ENCODE measurements at regions not wholly inside any gene's neighbourhood (a gene's known extent, or its start where the extent isn't known, plus 50 kb on each side); places are given as distances from the start of the nearest gene placed in this dataset.

- FAIRE-seq (no peak), DNase-seq (ENCODE audit: low spot score) (no peak), ATAC-seq (no peak)
- no peak overlapping the region for H3K27ac ChIP-seq (ENCODE audit: extremely low read length, insufficient read depth, low read length)
- H3K4me2 ChIP-seq (ENCODE audit: low read depth, low read length), result no peak overlapping the region
- intact Hi-C loops (cut with micrococcal nuclease; ENCODE audit: unreplicated experiment) (no loop called here), in situ Hi-C loops (cut with HindIII; ENCODE audit: extremely low pct_ligation_motif_present, low pct_unique_long_range_greater_than_20kb) (no loop called here)
- no peaks in the 10 kb centered on the region for H3K4me1 ChIP-seq (ENCODE audit: insufficient read depth, low read length)
- ChIA-PET CTCF (ENCODE audit: low intra/inter-chr PET ratio, low total read pairs) (no interaction called here), POLR2A (no interaction called here)
- no peaks in the 10 kb centered on the region for H3K9me3 ChIP-seq (ENCODE audit: low read length)
- no peak overlapping the region for H3K9ac ChIP-seq (ENCODE audit: insufficient read depth, low read depth, low read length)
- WGBS (ENCODE audit: low lambda C conversion rate), result 70% methylated on average over 27 of the region's 27 CpGs
- TF ChIP-seq IRX3 (CRISPR knock-in tag; IDR thresholded peaks at IDR 0.05; ENCODE audit: borderline replicate concordance, low read depth) (no peak), MAFK (conservative IDR thresholded peaks at IDR 0.05 in 1 of 2, IDR thresholded peaks at IDR 0.05 in 1 of 2; ENCODE audit: low read length in 2 of 2) (no peak), ZNF772 (CRISPR knock-in tag; IDR thresholded peaks at IDR 0.05) (no peak), ZNF263 (CRISPR knock-in tag; IDR thresholded peaks at IDR 0.05) (no peak), MATR3 (CRISPR knock-in tag; IDR thresholded peaks at IDR 0.05) (no peak), ESRRA (CRISPR knock-in tag; IDR thresholded peaks at IDR 0.05; ENCODE audit: low read depth) (no peak), ZIK1 (CRISPR knock-in tag; IDR thresholded peaks at IDR 0.05; ENCODE audit: borderline replicate concordance, low read depth) (no peak), NFATC3 (CRISPR knock-in tag; IDR thresholded peaks at IDR 0.05) (no peak), RFX1 (IDR thresholded peaks at IDR 0.05) (no peak)
- TF ChIP-seq, protein P1, sequence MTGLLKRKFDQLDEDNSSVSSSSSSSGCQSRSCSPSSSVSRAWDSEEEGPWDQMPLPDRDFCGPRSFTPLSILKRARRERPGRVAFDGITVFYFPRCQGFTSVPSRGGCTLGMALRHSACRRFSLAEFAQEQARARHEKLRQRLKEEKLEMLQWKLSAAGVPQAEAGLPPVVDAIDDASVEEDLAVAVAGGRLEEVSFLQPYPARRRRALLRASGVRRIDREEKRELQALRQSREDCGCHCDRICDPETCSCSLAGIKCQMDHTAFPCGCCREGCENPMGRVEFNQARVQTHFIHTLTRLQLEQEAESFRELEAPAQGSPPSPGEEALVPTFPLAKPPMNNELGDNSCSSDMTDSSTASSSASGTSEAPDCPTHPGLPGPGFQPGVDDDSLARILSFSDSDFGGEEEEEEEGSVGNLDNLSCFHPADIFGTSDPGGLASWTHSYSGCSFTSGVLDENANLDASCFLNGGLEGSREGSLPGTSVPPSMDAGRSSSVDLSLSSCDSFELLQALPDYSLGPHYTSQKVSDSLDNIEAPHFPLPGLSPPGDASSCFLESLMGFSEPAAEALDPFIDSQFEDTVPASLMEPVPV (CRISPR knock-in tag; IDR thresholded peaks at IDR 0.05), result no peak
- TF ChIP-seq, protein P2, sequence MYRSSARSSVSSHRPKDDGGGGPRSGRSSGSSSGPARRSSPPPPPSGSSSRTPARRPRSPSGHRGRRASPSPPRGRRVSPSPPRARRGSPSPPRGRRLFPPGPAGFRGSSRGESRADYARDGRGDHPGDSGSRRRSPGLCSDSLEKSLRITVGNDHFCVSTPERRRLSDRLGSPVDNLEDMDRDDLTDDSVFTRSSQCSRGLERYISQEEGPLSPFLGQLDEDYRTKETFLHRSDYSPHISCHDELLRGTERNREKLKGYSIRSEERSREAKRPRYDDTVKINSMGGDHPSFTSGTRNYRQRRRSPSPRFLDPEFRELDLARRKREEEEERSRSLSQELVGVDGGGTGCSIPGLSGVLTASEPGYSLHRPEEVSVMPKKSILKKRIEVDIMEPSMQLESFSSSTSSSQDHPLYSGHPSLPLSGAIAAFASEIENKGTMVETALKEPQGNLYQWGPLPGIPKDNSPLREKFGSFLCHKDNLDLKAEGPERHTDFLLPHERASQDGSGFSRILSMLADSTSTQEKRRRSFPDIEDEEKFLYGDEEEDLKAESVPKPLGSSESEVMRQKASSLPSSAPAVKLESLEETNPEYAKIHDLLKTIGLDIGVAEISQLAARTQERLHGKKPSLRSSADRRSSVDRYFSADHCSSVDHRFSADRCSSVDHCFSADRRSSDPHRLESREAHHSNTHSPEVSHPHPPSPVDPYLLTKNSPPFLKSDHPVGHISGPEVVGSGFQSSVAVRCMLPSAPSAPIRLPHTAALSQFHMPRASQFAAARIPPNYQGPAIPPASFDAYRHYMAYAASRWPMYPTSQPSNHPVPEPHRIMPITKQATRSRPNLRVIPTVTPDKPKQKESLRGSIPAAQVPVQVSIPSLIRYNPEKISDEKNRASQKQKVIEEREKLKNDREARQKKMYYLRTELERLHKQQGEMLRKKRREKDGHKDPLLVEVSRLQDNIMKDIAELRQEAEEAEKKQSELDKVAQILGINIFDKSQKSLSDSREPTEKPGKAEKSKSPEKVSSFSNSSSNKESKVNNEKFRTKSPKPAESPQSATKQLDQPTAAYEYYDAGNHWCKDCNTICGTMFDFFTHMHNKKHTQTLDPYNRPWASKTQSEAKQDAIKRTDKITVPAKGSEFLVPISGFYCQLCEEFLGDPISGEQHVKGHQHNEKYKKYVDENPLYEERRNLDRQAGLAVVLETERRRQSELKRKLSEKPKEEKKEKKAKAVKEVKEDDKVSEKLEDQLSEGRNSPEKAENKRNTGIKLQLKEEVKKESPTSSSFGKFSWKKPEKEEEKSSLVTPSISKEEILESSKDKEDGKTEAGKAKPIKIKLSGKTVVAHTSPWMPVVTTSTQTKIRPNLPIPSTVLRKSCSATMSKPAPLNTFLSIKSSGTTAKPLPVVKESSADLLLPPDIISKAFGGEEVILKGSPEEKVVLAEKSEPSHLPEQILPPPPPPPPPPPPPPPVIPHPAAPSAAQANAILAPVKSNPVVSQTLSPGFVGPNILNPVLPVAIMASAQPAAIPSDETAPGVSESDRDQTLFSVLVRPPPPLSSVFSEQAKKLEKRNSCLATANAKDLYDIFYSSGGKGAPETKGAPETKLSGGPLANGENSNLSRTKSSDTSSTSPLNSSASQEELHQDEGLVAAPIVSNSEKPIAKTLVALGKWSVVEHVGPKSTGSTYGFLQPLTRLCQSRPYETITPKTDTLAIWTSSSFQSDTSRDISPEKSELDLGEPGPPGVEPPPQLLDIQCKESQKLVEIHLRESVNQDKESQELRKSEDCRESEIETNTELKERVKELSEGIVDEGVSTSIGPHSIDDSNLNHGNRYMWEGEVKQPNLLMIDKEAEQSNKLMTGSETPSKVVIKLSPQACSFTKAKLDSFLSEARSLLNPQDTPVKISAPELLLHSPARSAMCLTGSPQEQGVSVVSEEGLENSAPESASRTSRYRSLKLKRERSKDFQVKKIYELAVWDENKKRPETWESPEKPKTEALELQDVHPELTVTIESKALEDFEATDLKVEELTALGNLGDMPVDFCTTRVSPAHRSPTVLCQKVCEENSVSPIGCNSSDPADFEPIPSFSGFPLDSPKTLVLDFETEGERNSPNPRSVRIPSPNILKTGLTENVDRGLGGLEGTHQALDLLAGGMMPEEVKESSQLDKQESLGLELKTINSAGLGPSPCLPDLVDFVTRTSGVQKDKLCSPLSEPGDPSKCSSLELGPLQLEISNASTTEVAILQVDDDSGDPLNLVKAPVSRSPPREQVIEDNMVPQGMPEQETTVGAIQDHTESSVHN (CRISPR knock-in tag; IDR thresholded peaks at IDR 0.05), result no peak
- peaks cover 0 to 5% of the 10 kb centered on the region in 2 experiments; a peak in 1 of 5 replicates for H3K27me3 ChIP-seq (ENCODE audit: control insufficient read depth in 1 of 2, insufficient read depth in 2 of 2, low read length in 2 of 2)
- no peak overlapping the region for H3K4me3 ChIP-seq (replicated peaks in 1 of 3; ENCODE audit: insufficient read depth in 1 of 3, low read depth in 2 of 3, low read length in 3 of 3)
- no peak overlapping the region for H2AFZ ChIP-seq (ENCODE audit: low read length)
- H3K79me2 ChIP-seq (ENCODE audit: insufficient read depth, low read length), result no peaks in the 10 kb centered on the region
- no TSS peak for BruUV-seq (replicated peaks)
- H4K20me1 ChIP-seq (ENCODE audit: insufficient read depth, low read length), result no peaks in the 10 kb centered on the region
- H3K36me3 ChIP-seq (replicated peaks in 1 of 2; ENCODE audit: control insufficient read depth in 1 of 2, insufficient read depth in 2 of 2, low read length in 2 of 2), result no peaks in the 10 kb centered on the region
These were observed 505.5 kb downstream of the PRIM2 start for GRCh38 chr6:57822896-57823358.

All from HepG2 (cell line).